ENCODE measurements at regions not wholly inside any gene's neighbourhood (a gene's known extent, or its start where the extent isn't known, plus 50 kb on each side); places are given as distances from the start of the nearest gene placed in this dataset.

- no peak for DNase-seq
Measured at GRCh38 chr3:152959307-152959706, 124.4 kb downstream of the P2RY1 start.

GRCh38 chr3:152960684-152961083, 125.8 kb downstream of the P2RY1 start:
- DNase-seq = no peak

DNA sequence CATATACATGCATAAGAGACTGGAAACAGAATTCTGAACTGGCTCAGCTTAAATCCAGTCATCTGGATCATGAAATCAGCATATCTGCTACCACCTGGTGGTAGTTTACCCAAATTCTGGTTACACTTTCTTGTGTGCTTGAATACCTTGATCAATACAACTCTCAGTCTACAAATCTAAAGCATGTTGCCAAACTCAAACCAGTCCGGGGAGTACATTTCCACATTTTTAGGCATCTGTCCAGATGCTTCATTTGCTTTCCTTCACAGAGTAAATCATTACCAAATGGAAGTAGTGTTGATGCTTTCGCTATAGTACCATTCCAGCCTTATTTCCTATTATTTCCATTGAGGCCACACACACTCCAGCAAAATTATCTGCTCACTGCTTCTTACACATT, 126.4 kb downstream of the P2RY1 start:
- DNase-seq = no peak

GRCh38 chr3:152964911-152965609, 130.1 kb downstream of the P2RY1 start:
- no peak for DNase-seq

GRCh38 chr3:152968388-152969024, 133.6 kb downstream of the P2RY1 start:
- no peak for DNase-seq

DNA sequence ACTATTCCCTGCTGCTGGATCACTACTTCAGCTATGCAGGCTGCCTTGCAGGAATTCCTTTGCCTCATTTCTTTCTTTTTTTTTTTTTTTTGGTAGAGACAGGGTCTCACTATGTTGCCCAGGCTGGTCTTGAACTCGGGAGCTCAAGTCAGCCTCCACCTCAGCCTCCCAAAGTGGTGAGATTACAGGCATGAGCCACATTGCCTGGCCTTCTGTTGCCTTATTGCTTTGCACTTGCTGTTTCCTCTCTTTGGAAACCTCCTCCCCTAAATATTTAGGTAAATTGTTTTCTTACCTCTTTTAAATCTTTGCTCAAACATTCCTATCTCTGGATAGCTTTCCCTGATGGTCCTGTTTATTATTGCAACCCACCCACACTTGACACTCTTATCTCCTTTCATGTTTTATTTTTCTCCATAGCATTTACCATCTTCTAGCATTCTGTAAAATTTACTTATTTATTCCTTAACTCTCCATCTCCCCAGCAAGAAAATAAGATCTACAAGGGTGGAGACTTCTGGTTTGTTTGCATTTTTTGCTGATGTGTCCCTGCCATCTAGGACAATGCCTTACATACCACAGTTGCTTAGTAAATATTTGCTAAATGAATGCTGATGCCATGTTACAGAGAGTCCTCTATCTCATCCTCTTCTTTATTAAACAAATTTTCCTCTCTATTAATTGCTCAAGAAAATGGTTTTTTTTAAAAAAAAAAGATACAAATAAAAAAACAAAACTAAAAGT, 134.8 kb downstream of the P2RY1 start:
- DNase-seq = no peak

GRCh38 chr3:152970851-152971250, 135.9 kb downstream of the P2RY1 start:
- no peak for DNase-seq

DNA sequence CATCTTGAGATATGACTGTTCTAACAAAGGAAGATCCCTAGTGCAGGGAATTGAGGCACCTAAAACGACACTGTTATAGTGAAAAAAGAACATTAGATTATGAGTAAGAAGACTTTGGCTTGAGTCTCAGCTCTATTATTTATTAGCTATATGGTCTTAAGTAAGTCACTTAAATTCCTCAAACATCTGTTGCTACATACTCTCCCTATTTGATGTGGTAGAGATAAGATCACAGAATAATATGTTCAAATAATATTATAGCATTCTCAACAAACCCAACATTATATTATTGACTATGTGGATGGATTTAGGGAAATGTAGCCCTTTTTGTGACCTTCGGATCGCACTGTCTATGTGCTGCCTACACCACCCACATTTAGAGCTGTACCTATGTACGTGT, 136.9 kb downstream of the P2RY1 start:
- DNase-seq = no peak

DNA sequence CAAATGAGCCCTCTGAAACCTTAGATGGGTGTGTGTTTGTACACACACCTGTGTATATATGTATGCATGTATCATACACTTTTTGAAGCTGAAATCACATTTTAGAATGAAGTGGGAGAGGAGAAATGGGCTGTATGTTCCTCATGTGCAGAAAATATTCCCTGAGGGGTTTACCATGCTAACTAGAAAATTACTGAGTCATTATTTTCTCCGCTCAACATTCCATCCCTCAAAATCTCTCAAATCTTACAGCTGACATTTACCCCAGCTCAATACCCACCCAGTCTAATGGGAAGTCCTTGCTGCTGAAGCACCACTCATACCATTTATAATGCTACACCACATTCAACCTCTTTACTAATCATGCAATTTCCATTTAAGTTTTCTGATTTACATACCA, 138.6 kb downstream of the P2RY1 start:
- DNase-seq = no peak

- DNase-seq = no peak
Measured at GRCh38 chr3:152976239-152976638, 141.3 kb downstream of the P2RY1 start.

DNA sequence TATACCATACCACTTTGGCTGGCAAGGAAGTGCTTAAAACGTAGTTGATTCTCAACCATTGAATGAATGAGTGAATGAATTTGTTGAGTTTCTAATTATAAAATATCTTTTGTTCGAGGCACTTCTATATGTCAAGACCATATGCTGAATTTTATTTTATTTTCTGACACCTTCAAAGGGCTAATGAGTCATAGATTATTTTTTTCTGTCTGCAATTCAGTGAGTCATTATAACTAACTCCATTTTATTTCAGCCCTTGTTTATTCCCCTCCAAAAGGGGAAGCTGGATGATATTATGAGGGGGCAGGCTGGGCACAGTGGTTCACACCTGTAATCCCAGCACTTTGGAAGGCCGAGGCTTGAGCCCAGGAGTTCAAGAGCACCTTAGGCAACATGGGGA, 142.4 kb downstream of the P2RY1 start:
- no peak for DNase-seq

DNA sequence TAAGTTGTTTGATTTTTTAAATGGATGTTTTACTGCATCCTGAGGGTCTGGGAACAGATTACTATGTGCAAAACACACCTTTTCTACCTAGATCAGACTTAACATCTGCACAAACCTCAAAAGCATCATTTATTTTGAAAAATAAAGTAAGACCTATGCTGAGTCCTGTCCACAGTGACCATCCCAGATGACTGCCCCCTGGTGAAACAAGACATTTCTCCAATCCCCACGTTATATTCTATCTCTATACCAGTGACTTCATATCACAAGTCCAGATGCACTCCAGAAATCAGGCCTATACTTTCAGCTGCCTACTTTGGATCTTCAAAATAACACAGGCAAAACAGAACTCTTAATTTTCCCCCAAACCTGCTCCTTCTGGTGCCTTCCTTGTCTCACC, 143.2 kb downstream of the P2RY1 start:
- no peak for DNase-seq

- no peak for DNase-seq
Measured at GRCh38 chr3:152997526-152997925, 162.6 kb downstream of the P2RY1 start.

GRCh38 chr3:152998591-152998990, 163.4 kb upstream of the RAP2B start:
- no peak for DNase-seq

- no peak for DNase-seq
Measured at GRCh38 chr3:153000325-153000724, 161.7 kb upstream of the RAP2B start.

GRCh38 chr3:153001210-153002078, 160.6 kb upstream of the RAP2B start:
- no peak for DNase-seq

- no peak for DNase-seq
Measured at GRCh38 chr3:153003441-153003840, 158.6 kb upstream of the RAP2B start.

DNA sequence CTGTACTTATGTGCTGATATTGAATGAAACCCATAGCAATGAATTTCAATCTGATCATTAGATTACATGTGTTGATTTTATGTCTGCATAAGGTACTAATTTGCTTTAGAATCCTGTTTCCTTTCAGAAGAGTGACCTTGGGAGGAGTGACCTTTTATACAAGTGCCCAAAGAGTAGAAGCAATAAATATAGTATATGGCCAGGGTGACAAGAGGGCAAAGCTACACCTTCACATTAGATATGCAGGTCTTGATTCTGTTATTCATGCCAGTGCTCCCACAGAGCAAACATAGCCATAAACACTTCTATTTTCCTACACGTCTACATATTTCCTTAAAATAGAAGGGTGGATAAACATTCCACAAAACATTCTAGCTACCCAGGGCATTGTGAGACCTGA, 158.2 kb upstream of the RAP2B start:
- DNase-seq = no peak

- DNase-seq = no peak
Measured at GRCh38 chr3:153008226-153008625, 153.8 kb upstream of the RAP2B start.

GRCh38 chr3:153023896-153024295, 138.1 kb upstream of the RAP2B start:
- DNase-seq = no peak

GRCh38 chr3:153026026-153026425, 136.0 kb upstream of the RAP2B start:
- no peak for DNase-seq

DNA sequence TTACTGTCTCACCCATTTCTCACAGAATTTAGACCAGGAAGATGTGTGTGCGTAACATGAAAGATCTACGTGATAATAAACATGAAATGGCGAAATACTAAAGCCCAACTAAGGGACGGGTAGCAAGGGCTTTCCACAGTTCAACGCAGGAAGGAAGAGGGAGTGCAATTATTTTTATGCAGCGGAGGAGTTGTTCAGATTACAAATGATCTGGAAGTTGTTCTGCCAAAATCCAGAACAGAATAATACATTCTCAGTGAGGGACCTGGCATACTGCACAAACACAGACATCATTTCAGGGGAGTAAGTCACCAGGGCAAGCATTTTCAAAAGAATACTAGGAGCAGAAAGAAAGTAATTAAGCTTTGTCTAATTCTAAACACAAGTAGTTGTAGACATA, 133.6 kb upstream of the RAP2B start:
- DNase-seq = no peak

DNA sequence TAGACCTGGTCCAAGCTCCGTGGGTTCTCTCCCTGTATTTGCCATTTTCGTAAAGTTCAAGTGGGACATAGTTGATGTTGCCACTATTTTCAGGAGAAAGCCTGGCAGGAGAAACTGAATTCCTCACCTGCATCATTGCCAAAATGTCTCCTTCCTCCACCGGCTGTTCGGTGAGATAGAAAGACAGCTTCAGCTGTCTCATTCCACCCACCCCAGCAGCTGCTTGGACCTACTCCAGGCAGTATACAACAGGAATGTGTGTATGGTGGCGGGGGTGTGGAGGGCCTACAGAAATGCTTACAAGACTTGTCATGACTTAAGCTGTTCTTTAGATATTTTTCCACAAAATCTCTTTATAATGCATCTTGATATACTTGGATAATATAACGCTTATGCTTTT, 132.7 kb upstream of the RAP2B start:
- DNase-seq = peak; percentile 55

Data from hindlimb muscle (tissue), 1 donor.